DMS 273 treated with DMSO at 0.1 percent for 48 hours (cell line): ENCODE measurements at regions not wholly inside any gene's neighbourhood (a gene's known extent, or its start where the extent isn't known, plus 50 kb on each side); places are given as distances from the start of the nearest gene placed in this dataset.

Experiments used
- DNase-seq: peaks from one replicate; lab custom pipeline; 2025; lab: John Stamatoyannopoulos, UW

DNA sequence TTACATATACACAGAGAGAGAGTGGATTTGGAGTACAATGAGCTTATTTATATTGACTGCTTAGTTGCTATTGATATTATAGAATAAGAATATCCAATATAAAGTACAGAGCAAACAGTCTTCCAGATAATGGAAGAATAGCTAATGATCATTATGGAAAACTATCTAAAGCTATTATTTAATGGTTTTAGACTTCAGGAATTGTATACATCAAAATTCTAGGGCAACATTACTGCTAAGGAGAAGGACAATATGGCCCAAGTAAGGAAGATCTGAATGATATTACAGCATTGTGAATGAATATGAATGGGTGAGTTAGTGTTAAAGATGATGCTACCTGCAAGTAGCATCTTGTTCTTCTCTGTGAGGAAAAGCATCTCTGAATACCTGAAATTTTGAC is 604.2 kb upstream of the PCDH20 start:
- DNase-seq: no peak

DNA sequence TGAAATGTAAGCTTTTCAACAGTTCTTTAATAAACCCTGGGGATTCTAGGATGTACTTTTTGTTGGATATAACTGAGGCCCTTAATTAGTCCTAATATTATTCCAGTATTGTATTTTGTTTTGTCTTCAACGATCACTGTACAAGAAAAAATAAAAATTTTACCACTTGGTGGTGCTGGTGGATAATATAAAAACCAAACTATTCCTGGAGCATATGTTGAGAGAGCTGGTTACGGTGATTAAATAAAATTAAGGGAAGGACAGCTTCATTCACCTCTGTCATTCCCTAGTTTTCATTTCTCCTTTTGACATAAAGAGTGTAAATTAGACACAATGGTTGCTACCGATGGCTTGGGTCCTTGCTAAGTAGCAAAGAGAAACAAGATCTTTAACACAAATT is 598.6 kb upstream of the PCDH20 start:
- peak; percentile 1 for DNase-seq

DNA sequence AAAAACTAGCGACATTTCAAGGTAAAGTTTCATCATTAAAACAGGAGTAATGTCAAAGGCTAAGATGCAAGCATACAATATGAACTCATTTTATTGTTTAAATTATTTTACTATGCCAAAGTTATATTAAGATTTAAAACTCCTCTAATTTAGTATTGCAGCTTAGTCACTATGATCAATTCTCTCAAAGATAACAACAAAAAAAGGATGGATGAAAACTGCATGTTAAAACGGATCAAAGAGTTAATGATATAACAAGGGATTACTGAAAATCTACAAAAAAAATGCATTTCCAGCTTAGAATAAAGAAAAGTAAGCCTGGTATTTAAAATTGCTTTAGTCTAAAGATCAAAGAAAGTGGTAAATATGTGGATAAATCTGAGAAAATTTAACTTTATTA is 587.8 kb upstream of the PCDH20 start:
- no peak for DNase-seq

DNA sequence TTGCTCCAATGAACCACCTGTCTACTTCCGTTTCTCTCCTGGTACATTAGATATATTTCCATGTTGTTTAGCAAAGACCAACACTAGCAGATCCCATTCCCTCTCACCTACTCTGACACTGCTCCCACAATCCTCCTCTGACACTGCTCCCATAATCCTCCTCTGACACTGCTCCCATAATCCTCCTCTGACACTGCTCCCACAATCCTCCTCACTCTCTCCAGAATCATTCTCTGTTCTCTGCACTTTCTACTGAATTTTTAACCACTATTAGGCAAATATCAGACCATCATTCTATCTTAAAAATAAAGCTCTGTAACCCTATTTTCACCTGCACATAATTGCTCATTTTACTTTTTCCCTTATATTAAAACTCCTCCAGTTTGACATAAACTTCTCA is 578.5 kb upstream of the PCDH20 start:
- DNase-seq: no peak

DNA sequence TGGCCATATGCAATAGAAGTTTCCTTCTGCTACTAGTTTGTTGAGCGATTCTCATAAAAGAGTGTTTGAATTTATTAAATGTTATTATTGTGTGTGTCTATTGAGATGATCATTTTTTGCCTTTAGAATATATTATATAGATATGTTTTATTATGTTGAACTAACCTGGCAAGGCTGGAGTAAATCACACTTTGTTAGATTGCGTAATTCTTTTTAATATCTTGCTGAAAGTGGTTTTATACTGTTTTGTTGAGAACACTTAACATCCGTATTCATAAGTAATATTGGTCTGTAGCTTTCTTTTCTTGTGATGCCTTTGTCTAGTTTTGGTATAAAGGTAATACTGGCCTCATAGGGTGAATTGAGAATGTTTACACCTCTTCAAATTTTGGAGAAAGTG is 574.3 kb upstream of the PCDH20 start:
- DNase-seq: no peak

DNA sequence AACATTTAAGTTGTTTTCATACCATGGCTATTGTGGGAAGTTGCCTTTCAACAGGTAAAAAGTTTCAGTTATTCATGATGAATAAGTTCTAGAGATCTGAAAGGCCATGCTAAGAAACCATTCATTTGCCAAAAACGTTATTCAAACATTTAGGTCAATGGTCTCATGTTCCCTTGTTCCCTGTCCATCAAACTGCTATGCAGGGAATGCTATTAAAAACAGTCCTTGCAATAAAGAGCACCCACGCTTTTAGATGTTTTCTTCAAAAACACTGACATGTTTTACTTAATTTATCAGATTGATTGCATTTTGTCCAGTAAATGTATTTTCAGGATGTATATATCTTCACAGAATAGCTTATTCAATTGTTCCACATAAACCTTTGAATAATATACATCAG is 573.2 kb upstream of the PCDH20 start:
- DNase-seq: no peak

DNA sequence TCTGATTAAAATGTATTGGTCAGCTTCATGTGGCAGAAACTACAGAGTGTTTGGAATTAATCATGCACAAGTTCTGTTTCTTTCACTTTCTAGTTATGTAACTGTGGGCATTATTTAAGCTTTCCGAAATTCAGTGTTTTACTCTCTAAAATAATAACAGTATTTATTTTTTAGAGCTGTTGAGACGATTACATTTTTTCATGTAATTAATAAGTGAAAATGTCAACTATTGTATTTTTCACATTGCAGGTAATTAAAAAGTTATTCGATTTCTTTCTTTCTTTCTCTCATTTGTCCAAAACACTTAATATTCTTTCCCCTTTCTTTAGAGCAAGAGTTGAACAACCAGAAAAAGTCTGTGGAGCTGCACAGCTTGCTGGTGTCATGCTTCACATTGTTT is 559.4 kb upstream of the PCDH20 start:
- no peak for DNase-seq

DNA sequence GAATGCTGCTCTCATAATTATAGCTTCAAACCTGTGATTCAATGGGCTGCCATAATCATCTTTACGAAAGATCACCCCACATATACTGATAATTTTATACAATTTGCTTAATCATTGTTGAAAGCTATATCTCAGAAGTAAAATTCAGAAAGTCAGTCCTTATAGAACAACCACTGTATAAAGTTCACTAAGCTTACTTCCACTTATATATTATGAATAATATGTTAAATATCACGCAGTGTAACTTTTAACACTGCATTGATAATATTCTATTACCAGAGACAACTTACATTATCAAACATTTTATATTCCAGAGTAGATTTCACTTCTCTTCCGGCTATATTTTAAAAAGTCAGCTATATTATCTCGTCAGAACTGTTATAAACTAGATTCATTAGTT is 550.1 kb upstream of the PCDH20 start:
- DNase-seq: no peak

DNA sequence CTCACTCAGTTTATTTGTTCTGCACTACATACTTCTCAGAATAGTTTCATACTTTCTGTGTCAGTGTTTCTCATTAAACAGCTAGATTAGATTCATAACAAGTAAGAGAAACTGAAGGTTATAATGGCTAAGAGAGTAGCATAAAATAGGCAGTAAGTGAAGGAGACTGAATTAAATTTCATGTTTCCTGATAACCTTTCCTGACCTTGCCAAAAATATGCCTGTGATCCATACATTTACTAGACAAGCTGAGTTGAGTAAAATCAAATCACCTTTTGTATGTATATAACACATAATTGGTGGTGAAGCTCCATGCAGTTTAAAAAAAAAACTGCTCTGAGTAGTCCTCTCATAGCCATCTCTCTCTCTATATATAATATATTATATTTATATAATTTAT is 545.3 kb upstream of the PCDH20 start:
- no peak for DNase-seq

DNA sequence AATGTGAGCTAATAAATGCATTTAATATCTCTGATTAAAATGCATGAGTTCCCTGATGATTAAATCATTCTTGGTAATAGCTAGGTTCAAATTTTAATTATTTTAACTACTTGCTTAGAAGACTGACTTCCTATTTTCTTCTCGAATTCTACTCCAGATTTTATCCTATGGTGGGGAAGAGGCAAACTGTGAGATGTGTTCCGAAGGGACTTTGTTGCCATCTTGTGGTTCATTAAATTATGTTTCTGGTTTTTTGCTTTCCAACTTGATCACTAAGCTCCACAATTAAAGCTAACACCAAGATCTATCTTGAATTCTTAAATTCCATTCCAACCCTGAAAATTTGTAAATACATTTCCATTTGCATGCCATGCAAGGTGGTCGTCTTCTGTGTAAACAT is 538.4 kb upstream of the PCDH20 start:
- no peak for DNase-seq

DNA sequence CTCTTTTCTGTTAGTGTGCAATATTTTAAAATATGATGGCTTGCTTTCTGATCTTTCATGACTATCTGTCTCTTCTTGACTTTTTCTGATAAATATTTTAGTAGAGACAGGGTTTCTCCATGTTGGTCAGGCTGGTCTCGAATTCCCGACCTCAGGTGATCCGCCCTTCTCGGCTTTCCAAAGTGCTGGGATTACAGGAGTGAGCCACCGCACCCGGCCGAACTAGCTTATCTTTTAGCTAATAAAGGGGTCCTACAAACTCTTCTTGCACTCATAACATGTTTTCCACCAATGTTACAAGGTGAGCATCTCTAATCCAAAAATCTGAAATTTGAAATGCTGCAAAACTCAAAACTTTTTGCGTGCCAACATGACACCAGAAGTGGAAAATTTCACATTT is 535.2 kb upstream of the PCDH20 start:
- no peak for DNase-seq

DNA sequence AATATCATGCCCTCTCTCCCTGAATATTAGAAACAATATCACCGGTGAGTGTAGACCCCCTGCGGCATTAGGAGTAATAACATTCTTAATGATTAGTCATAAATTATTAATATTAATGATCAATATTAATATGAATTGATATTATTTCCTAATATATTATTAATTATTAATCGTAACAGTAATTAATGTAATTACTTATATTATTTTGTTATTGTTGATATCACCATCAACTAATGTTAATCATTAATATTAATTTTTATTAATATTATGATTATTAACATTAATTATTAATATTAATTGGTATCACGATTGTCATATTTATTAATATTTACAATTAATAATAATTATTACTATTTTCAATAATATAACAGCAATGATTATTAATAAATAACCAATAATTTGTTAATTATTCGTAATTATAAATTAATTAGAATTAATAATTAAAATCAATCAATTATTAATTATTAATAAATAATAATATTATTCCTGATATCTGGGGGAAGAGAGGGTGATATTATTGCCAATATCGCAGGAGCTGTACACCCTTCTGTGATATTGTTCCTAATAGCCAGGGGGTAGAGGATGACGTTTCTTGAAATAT is 528.8 kb upstream of the PCDH20 start:
- no peak for DNase-seq

DNA sequence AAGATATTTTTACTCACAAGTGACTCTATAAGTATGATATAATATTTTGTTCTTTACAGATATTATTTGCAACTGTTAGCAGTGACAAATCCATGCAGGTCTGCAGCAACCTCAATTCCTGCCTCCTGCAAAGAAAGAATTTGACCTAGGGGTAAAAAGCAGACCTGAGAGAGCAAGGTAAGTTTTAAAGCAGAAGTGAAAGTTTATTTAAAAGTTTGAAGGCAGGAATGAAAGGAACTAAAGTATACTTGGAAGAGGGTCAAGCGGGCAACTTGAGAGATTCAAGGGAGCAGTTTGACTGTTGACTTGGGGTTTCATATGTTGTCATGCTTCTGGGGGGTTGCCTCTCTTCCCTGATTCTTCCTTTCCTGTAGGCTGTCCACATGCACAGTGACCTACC is 520.1 kb upstream of the PCDH20 start:
- DNase-seq: no peak

DNA sequence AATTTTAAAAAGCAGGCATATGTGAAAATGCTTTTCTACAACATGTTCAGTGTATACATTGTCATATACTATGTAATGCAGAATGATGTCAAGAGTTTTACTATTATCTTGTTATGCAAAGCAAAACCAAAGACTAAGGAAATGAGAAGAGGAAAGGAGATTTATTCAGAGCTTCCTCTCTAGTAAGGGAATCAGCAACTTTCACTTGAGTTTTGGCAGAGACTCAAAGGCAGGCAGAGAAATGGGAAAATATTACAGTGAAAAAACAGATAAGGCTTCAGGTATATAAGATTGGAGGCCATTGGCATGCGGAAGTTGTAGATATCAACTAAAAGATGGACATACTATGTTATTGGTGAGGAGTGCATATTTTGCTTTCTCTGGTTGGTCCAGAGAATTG is 512.0 kb upstream of the PCDH20 start:
- DNase-seq: no peak

DNA sequence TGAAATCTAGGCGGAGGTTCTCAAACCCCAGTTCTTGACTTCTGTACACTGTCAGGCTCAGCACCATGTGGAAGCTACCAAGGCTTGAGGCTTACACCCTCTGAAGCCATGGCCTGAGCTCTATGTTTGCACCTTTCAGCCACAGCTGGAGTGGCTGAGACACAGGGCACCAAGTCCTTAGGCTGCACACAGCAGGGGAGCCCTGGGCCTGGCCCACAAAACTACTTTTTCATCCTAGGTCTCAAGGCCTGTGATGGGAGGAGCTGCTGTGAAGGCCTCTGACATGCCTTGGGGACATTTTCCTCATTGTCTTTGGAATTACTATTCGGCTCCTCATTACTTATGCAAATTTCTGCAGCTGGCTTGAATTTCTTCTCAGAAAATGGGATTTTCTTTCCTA is 503.2 kb upstream of the PCDH20 start:
- no peak for DNase-seq

DNA sequence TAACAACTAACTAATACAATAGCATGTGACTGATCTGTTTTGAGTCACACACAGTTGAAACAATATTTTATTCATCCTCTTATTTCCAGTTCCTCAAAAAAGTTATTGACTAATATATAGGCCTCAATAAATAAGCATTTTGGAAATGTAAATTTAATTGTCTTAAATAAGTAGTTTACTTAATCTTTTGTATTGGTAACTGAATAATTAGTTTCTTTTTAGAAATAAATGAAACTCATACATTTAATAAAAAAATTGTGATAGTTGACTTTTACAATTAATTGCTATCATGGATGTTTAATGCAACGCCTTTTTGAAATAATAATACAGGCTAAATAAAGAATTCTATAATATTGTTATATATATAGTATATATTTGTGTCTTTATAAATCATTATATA is 500.8 kb upstream of the PCDH20 start:
- DNase-seq: no peak

DNA sequence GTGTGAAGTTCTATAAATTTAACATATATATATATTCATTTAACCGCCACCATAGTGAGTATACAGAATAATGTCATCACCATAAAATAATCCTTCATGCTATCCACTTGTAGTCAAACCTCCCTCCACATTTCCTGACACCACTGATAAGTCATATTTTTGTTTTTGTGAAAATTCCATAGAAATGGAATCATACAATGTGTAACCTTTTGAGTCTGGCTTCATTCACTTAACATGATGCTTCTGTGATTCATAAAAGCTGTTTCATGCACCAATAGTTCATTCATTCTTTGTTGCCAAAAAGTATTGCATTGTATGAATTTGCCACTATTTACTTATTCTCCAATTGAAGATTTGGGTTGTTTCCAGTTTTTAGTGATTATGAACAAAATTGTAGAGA is 497.5 kb upstream of the PCDH20 start:
- DNase-seq: no peak

DNA sequence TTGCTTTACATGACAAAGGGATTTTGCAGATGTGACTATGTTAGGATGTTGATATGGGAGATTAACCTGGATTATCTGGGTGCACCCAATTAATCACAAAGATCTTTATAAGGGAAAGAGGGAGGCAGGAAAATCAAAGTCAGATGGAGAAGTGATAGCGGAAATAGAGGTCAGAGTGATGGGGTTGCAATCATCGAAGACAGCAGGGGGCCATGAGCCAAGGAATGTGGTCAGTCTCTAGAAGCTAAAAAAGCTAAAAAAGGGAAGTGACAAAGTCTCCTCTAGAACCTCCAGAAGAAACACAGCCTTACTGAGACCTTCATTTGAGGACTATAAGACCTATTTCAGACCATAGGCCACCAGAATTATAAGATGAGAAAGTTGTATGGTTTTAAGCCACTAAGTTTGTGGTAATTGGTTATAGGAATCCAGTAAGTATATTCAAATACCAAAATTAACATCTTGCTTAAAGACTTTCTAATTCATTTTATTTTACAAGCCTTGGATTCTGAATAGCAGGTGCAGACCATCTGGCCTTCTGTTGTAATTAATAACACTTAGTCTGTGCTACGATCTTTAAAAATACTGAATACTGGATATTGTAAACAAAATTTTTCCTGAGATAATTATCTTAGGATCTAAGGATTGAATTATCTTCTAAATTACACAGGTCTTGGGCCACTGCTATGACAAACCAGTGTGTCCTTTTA is 493.4 kb upstream of the PCDH20 start:
- peak; percentile 0 for DNase-seq

DNA sequence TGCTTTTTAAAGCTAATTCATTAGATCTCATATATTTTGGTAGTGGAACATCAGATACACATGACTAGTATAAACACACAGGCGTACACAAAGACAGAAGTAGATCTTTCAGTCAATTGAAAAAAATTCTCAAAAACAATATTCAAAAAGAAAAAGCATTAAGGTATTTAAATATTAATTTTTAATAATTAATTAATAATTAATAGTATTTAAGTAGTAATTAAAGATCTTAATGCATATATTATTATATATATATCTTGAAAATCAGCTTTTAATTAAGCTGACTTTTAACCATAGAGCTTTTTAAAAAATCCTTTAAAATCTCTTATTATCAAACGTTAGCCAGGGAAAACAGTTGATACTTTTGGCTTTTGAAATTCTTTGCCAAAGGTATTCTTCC is 489.4 kb upstream of the PCDH20 start:
- DNase-seq: no peak

DNA sequence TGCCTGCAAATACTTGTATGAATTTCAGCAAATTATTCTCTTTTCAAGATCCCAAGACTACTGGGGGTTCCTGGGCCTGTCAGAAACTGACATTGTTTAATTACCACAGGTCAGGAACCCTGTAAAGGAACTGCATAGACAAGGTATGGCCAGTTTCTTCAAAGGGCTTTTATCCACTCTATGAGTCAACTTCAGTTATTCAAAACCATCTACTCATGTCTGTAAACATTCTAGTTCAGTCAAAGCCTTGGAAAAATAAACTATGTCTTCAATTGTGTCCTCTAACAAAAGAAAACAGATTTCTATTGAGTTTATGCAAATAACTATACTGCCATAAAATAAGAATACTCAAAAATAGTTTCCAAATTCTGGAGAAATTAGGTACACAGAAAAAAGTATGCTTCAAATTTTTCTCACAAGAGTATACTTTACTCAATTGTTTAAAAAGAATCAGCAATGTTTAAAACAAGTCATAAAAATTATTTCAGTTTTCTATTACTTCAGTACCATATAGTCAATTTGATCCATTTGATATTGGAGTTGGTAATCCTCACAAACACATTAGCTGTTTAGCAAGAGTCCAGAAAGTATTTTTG is 486.4 kb upstream of the PCDH20 start:
- DNase-seq: no peak

DNA sequence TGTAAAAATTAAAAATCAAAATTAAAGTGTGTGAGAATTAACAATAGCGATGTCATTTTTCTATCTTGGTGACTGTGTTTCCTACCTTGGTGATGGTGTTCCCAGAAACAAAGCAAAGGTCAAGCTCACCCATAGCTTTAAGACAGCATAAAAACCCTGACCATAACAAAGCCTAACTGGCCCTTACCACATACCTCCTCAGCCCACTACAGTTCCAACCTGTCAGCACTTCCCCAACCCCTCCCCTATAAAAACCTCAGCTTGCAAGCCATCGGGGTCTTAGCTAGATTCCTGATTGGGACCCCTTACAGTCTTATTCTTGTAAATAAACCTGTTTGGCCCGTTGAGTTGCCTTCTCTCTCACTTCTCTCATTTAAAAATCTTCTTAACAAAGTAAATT is 484.4 kb upstream of the PCDH20 start:
- DNase-seq: no peak

DNA sequence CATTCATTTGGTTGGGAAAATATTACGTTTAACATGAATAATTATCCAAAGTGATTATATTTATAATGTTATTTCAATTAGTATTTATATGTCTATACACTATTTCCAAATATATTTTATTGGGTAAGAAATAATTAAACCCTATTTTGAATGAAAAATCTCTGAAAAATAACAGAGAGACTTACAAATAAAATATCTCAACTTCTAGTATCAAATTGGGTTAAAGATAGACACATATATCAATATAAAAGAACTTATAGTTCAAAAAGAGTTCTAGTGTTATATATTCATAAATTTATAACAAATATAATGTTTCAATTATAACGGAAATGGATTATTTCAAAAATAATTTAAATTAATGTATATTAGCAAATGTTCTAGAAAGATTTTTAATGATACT is 482.6 kb upstream of the PCDH20 start:
- no peak for DNase-seq

DNA sequence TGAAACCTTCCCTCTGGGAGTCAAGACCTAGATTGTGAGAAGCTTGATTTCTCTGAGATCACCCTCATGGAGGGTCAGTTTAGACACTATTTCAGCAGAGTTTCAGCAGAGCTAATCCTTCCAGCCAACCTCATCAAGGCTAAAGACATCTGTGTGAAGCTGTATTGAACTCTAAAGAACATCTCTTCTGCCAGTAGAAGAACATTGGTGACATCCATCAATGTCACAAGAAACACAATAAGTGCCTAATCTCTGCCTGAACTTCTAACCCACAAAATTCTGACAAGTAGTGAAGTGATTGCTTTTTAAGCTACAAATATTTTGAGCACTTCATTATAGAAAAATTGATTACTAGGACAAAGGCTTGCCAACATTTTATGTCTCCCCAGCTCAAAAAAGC is 475.8 kb upstream of the PCDH20 start:
- no peak for DNase-seq

DNA sequence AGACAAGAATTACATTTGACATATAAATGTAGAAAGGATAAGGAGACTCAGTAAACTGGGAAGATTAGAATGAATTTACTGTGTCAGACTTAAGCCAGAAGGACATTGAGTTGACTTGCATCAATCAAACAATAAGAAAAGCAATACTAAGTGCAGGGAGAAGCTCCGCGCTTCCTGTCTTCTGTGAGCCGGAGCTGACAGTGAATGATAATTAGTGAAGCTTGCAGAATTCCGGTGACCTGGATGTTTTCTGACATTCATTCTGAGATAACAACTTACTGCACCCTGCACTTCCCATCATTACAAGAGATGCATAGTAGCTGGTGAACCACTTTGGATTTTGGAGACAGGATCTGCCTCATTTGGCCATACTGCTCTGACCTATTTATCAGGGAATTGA is 469.2 kb upstream of the PCDH20 start:
- DNase-seq: no peak
